Activated CD4-positive, alpha-beta T cell treated with anti-CD3 and anti-CD28 coated beads for 36 hours (primary cell): ENCODE measurements at regions not wholly inside any gene's neighbourhood (a gene's known extent, or its start where the extent isn't known, plus 50 kb on each side); places are given as distances from the start of the nearest gene placed in this dataset.
"Not testable (repeated sequence)": the region's sequence is repeated elsewhere in the genome, so short reads cannot be mapped to it uniquely, and the experiment has no call there.

Experiments used
- ATAC-seq: fragments of 200-7000 bp; cut with Tn5 transposase; one replicate; pipeline ENCODE4 v1.10.0; 2021; ENCODE audit warnings: mild to moderate bottlenecking, moderate library complexity
- CTCF ChIA-PET: fragments of 350-600 bp; sonication (Branson Sonifier 250); formaldehyde crosslinking; loops from one replicate; lab custom pipeline; 2021; ENCODE audit warnings: antibody characterized with exemption; lab: Charles Lee
- POLR2A ChIA-PET: fragments of 350-600 bp; sonication (Branson Sonifier 250); formaldehyde crosslinking; loops from one replicate; lab custom pipeline; 2021; ENCODE audit warnings: antibody characterized with exemption, inconsistent platforms; lab: Charles Lee
- DNase-seq: peaks from one replicate; pipeline ENCODE4 v3.0.0-alpha.2; 2020
- H3K27ac Mint-ChIP-seq: one replicate; pipeline ENCODE4 v1.8.0; 2021; ENCODE audit warnings: mixed read lengths
- H3K27me3 Mint-ChIP-seq: one replicate; pipeline ENCODE4 v1.8.0; 2021; ENCODE audit warnings: mixed read lengths
- H3K36me3 Mint-ChIP-seq: one replicate; pipeline ENCODE4 v1.8.0; 2021; ENCODE audit warnings: low read depth, mixed read lengths
- H3K4me1 Mint-ChIP-seq: one replicate; pipeline ENCODE4 v1.8.0; 2021; ENCODE audit warnings: mixed read lengths
- H3K4me3 Mint-ChIP-seq: one replicate; pipeline ENCODE4 v1.8.0; 2021; ENCODE audit warnings: mild to moderate bottlenecking, moderate library complexity, mixed read lengths
- H3K9me3 Mint-ChIP-seq: one replicate; pipeline ENCODE4 v1.8.0; 2021; ENCODE audit warnings: low read depth, mixed read lengths
- intact Hi-C, 2 experiments: fragments of 100-400 bp; cut with DNase I in 1 of 2; cut with micrococcal nuclease in 1 of 2; formaldehyde crosslinking; loops; one replicate each; pipeline versions ENCODE4 v1.14.2 to v1.15.1; 2022 to 2024; cut with DNase I, micrococcal nuclease

DNA sequence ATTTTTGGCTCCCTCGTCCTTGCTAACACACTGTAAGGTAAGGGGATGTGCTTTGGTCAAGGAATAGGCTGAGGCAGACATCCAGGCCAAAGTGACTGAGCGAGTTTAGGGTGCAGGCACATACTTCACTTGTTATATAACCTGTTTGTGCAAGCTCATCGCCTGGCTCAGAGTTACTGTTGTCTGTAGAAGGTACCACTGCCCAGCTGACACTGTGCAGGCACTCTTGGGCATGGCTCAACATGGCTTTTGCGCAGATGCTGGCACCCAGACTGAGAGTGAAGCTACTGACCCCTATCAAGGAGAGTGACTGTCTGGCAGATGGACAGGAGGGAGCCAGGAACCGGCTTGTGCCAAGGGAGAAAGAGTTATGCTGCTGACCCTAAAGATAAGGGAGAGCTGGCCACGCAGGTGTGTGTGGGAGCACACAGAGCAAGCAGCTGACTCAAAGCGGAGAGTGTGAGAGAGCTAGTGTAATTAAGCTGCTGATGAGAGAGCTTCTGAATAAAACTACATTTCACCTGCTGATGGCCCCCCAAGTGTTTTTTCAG is 307.3 kb upstream of the USP24 start:
- Mint-ChIP-seq H3K27ac (no peak overlapping the region), H3K4me3 (no peak overlapping the region), H3K36me3 (no peaks in the 10 kb centered on the region), H3K27me3 (peaks cover 16% of the 10 kb centered on the region), H3K4me1 (no peaks in the 10 kb centered on the region), H3K9me3 (no peaks in the 10 kb centered on the region)
- intact Hi-C loops = no loop called here
- DNase-seq (no peak), ATAC-seq (no peak)
- POLR2A ChIA-PET = no interaction called here
- CTCF ChIA-PET = no interaction called here

DNA sequence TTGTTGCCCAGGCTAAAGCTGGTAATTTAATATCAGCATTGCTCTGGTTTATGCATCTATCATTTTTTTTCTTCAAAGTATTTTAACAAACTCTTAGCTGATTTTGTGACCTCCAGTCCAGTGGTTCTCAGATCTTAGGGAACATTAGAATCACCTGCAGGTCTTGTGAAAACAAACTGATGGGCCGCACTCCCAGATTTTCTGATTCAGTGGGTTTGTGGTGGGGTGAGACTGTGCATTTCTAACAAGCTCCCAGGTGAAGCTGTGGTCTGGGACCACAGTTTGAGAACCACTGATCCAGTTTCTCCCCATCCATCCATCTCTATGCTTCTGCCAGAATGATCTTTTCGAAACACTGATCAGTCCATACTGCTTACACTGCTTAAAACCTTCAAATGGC is 305.7 kb upstream of the USP24 start:
- no peaks in the 10 kb centered on the region for H3K9me3 Mint-ChIP-seq
- H3K36me3 Mint-ChIP-seq = no peaks in the 10 kb centered on the region
- ChIA-PET CTCF (interaction anchor here (0.6 kb wide), 1 partner anchor 747 kb away, joined by 3 read pairs; no protein-coding TSS in a partner anchor), POLR2A (interaction anchor here (0.5 kb wide), 1 partner anchor 161 kb away, joined by 3 read pairs; no protein-coding TSS in a partner anchor)
- intact Hi-C loops = no loop called here
- H3K27me3 Mint-ChIP-seq = peaks cover 20% of the 10 kb centered on the region
- ATAC-seq = no peak
- H3K4me3 Mint-ChIP-seq = no peak overlapping the region
- H3K27ac Mint-ChIP-seq = no peak overlapping the region
- DNase-seq = no peak
- no peaks in the 10 kb centered on the region for H3K4me1 Mint-ChIP-seq

- intact Hi-C loops = no loop called here
- Mint-ChIP-seq H3K36me3 (no peaks in the 10 kb centered on the region), H3K27me3 (peaks cover 20% of the 10 kb centered on the region), H3K4me1 (no peaks in the 10 kb centered on the region), H3K4me3 (no peak overlapping the region), H3K9me3 (no peaks in the 10 kb centered on the region), H3K27ac (no peak overlapping the region)
- ATAC-seq (no peak), DNase-seq (no peak)
- POLR2A ChIA-PET = no interaction called here
- CTCF ChIA-PET = interaction anchor here (0.6 kb wide), 1 partner anchor 747 kb away, joined by 3 read pairs; no protein-coding TSS in a partner anchor
These were observed 304.9 kb upstream of the USP24 start for GRCh38 chr1:55519937-55520683.

GRCh38 chr1:55519276-55519675 is 304.1 kb upstream of the USP24 start:
- intact Hi-C loops = no loop called here

DNA sequence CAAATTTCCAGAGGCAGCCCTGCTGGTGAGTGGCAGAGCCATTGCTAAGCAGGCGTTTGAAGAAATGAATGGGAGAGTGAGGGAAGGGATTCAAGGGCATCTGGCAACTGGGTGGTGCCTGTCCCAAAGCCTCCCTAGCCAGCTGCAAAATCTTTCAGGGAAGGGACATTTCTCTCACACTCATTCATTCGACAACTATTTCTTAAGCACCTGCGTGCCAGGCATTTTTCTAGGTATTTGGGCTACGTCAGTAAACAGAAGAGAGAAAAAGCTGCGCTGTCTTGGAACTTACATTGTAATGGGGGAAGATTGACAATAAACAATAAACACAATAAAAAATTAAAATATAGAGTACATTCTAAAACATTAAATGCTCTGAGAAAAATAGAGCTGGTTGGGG is 301.9 kb upstream of the USP24 start:
- ATAC-seq = no peak
- H3K4me3 Mint-ChIP-seq = no peak overlapping the region
- intact Hi-C loops = no loop called here
- POLR2A ChIA-PET = no interaction called here
- DNase-seq = no peak
- H3K27ac Mint-ChIP-seq = no peak overlapping the region
- H3K4me1 Mint-ChIP-seq = no peaks in the 10 kb centered on the region
- CTCF ChIA-PET = interaction anchor here (0.6 to 0.8 kb wide), 2 partner anchors 37 to 141 kb away, joined by 3 read pairs; no protein-coding TSS in a partner anchor
- H3K9me3 Mint-ChIP-seq = peaks cover 1% of the 10 kb centered on the region
- no peaks in the 10 kb centered on the region for H3K36me3 Mint-ChIP-seq
- peaks cover 20% of the 10 kb centered on the region for H3K27me3 Mint-ChIP-seq

More at GRCh38 chr1:55519276-55519675, 304.1 kb upstream of the USP24 start:
- no peaks in the 10 kb centered on the region for H3K9me3 Mint-ChIP-seq
- H3K36me3 Mint-ChIP-seq = no peaks in the 10 kb centered on the region
- H3K4me1 Mint-ChIP-seq = no peaks in the 10 kb centered on the region
- ChIA-PET CTCF (interaction anchor here (0.9 kb wide), 1 partner anchor 17 kb away, joined by 3 read pairs; no protein-coding TSS in a partner anchor), POLR2A (no interaction called here)
- H3K27me3 Mint-ChIP-seq = peaks cover 20% of the 10 kb centered on the region
- ATAC-seq (no peak), DNase-seq (no peak)
- H3K27ac Mint-ChIP-seq = no peak overlapping the region
- no peak overlapping the region for H3K4me3 Mint-ChIP-seq

DNA sequence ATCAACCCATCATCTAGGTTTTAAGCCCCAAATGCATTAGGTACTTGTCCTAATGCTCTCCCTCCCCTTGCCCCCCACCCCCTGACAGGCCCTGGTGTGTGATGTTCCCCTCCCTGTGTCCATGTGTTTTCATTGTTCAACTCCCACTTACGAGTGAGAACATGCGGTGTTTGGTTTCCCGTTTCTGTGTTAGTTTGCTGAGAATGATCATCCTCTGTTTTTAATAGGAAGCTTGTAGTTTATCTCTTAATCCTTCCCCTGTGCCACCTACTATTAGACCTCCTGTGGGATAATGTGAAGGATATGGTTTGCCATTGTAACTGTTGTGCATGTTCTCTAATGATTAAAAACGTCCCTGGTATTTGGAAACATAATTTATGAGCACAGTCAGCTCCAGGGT is 299.4 kb upstream of the USP24 start:
- H3K27me3 Mint-ChIP-seq = peaks cover 22% of the 10 kb centered on the region
- H3K9me3 Mint-ChIP-seq, POLR2A ChIA-PET, ATAC-seq, DNase-seq, intact Hi-C loops, H3K36me3 Mint-ChIP-seq, H3K4me1 Mint-ChIP-seq, H3K4me3 Mint-ChIP-seq, H3K27ac Mint-ChIP-seq: not testable (repeated sequence)
- CTCF ChIA-PET = interaction anchor here (1.1 kb wide), 1 partner anchor 193 kb away, joined by 3 read pairs; no protein-coding TSS in a partner anchor

DNA sequence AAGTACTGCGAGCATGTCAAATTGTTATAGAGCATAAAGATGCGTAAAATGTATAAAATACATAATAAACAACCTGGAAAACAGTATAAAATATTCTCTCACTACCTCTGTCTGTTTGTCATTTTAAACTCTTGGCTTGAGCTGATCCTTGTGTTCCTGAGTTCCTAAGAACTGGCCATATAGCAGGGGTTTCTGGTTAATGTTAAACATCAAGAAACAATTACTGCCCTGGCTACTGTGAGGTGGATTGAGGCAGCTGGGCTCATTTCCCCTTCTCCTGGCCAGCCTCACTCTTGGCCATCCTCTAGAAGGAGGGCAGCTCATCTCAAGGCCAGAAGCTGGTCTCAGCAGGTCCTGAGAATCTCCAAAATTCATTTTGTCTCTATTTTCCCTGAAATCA is 297.3 kb upstream of the USP24 start:
- no peak overlapping the region for H3K27ac Mint-ChIP-seq
- intact Hi-C loops = no loop called here
- ChIA-PET CTCF (interaction anchor here (0.6 kb wide), 1 partner anchor 23 kb away, joined by 4 read pairs; no protein-coding TSS in a partner anchor), POLR2A (no interaction called here)
- H3K9me3 Mint-ChIP-seq = peaks cover 1% of the 10 kb centered on the region
- H3K4me3 Mint-ChIP-seq = no peak overlapping the region
- no peaks in the 10 kb centered on the region for H3K4me1 Mint-ChIP-seq
- H3K36me3 Mint-ChIP-seq = no peaks in the 10 kb centered on the region
- ATAC-seq = no peak
- H3K27me3 Mint-ChIP-seq = peaks cover 11% of the 10 kb centered on the region
- DNase-seq = no peak

- ATAC-seq = no peak
- POLR2A ChIA-PET = no interaction called here
- H3K9me3 Mint-ChIP-seq = no peaks in the 10 kb centered on the region
- CTCF ChIA-PET = no interaction called here
- H3K4me1 Mint-ChIP-seq = no peaks in the 10 kb centered on the region
- no peak for DNase-seq
- no peaks in the 10 kb centered on the region for H3K36me3 Mint-ChIP-seq
- H3K27ac Mint-ChIP-seq = no peak overlapping the region
- peaks cover 11% of the 10 kb centered on the region for H3K27me3 Mint-ChIP-seq
- intact Hi-C loops = no loop called here
- no peak overlapping the region for H3K4me3 Mint-ChIP-seq
These were observed 292.4 kb upstream of the USP24 start for GRCh38 chr1:55507578-55507931.

DNA sequence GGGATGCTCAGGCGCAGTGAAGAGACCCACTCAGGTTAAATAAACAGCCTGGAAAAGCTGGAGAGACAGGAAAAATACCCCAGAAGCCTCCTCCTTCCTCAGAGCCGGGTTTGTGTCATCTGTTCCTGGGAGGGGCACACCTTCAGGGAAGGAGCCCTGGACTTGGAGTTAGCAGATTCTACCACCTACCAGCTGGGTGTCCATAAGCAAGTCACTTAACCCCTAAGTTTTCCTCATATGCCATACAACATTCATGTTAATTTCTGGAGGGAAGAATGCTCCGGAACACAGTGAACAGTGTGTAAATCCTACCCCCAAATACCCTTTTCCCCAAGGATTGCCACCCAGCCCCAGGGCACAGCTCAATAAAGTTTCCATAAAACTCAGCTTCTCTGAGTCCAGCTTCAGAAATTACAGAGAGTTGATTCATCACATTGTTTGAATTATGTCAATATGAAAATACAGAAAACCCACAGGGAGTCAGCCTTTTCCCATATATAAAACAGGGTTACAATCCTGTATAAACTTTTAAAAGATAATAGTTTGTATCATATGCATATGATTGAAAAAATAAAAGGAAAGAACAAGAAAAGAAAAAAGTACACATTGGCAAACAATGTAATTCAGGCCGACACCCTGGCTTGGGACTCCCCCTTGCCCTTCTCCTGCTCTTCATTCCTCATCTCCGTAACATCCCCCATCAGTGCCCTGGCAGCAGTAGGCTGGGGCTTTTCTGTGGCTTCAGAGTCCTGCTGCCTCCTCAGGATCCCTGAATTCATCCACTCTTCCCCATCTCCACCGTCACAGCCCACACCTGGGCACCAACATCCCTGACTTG is 291.8 kb upstream of the USP24 start:
- H3K4me1 Mint-ChIP-seq = no peaks in the 10 kb centered on the region
- H3K27ac Mint-ChIP-seq = no peak overlapping the region
- no peaks in the 10 kb centered on the region for H3K9me3 Mint-ChIP-seq
- POLR2A ChIA-PET = no interaction called here
- ATAC-seq = no peak
- CTCF ChIA-PET = no interaction called here
- peaks cover 11% of the 10 kb centered on the region for H3K27me3 Mint-ChIP-seq
- DNase-seq = no peak
- no peaks in the 10 kb centered on the region for H3K36me3 Mint-ChIP-seq
- H3K4me3 Mint-ChIP-seq = no peak overlapping the region
- intact Hi-C loops = no loop called here

GRCh38 chr1:55505326-55505725 is 290.2 kb upstream of the USP24 start:
- POLR2A ChIA-PET = no interaction called here
- Mint-ChIP-seq H3K27me3 (peaks cover 9% of the 10 kb centered on the region), H3K9me3 (no peaks in the 10 kb centered on the region), H3K4me1 (no peaks in the 10 kb centered on the region), H3K4me3 (no peak overlapping the region), H3K36me3 (no peaks in the 10 kb centered on the region), H3K27ac (no peak overlapping the region)
- DNase-seq = no peak
- CTCF ChIA-PET = no interaction called here
- intact Hi-C loops = no loop called here
- ATAC-seq = no peak

DNA sequence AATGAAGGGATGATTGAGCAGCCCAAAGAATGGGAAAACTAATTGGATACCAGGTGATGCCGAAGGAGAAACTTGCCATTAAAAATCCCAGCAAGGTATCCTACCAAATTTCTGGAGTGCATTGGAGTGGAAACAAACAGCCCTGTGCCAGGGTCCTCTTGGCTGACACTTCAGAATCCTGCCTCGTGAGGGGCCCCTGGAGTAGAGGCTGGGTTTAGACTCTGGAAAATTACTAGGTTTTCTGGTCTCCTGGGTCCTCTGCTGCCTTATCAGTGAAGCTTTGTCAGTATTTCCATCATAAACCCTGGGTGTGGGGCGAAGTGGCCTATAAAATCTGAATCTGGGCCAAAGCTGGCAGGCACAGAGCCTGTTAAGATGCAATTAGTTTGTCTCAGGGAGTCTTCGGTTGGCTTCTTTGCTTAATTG is 289.2 kb upstream of the USP24 start:
- no peak for ATAC-seq
- Mint-ChIP-seq H3K4me1 (no peaks in the 10 kb centered on the region), H3K36me3 (no peaks in the 10 kb centered on the region), H3K4me3 (no peak overlapping the region), H3K27me3 (peaks cover 12% of the 10 kb centered on the region), H3K27ac (no peak overlapping the region), H3K9me3 (no peaks in the 10 kb centered on the region)
- intact Hi-C loops = no loop called here
- POLR2A ChIA-PET = no interaction called here
- CTCF ChIA-PET = no interaction called here
- DNase-seq = no peak
